ENCODE measurements at regions not wholly inside any gene's neighbourhood (a gene's known extent, or its start where the extent isn't known, plus 50 kb on each side); places are given as distances from the start of the nearest gene placed in this dataset.

DNA sequence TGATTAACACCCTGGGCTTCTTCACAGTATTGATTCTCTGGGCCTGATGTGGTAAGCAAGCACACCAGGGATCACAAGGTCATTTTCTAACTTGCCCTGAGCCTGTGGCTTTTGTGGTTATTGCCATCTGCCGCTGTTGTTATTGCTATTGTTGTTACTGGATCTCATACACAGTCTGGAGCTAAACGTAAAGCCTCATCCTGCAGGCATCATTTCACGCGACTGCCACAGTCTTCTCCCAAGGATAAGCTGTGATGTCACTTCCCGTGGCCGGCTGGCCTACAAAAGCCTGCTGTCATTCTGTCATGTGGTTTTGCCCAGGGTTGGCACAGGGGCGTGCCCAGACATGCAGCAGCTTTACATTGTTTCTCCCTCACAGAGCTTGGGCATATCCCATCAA lies 154.0 kb upstream of the GPR12 start:
- TF ChIP-seq, protein P1, sequence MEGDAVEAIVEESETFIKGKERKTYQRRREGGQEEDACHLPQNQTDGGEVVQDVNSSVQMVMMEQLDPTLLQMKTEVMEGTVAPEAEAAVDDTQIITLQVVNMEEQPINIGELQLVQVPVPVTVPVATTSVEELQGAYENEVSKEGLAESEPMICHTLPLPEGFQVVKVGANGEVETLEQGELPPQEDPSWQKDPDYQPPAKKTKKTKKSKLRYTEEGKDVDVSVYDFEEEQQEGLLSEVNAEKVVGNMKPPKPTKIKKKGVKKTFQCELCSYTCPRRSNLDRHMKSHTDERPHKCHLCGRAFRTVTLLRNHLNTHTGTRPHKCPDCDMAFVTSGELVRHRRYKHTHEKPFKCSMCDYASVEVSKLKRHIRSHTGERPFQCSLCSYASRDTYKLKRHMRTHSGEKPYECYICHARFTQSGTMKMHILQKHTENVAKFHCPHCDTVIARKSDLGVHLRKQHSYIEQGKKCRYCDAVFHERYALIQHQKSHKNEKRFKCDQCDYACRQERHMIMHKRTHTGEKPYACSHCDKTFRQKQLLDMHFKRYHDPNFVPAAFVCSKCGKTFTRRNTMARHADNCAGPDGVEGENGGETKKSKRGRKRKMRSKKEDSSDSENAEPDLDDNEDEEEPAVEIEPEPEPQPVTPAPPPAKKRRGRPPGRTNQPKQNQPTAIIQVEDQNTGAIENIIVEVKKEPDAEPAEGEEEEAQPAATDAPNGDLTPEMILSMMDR (IDR thresholded peaks at IDR 0.05 in 2 of 3, conservative IDR thresholded peaks at IDR 0.05 in 1 of 3; ENCODE audit: control insufficient read depth in 2 of 3, extremely low read depth in 1 of 3, insufficient read depth in 1 of 3, low read depth in 3 of 3, low read length in 3 of 3) = no peak
- TF ChIP-seq STAT3 (IDR thresholded peaks at IDR 0.05; ENCODE audit: low read depth, low read length) = no peak
- TF ChIP-seq SMAD1 (IDR thresholded peaks at IDR 0.05; ENCODE audit: low read depth, partially characterized antibody) = no peak
- no peak for TF ChIP-seq CHD1 (IDR thresholded peaks at IDR 0.05; ENCODE audit: low read depth, low read length)
- TF ChIP-seq BHLHE40 (IDR thresholded peaks at IDR 0.05; ENCODE audit: borderline replicate concordance in 1 of 2, low read depth in 2 of 2, low read length in 1 of 2) = no peak
- TF ChIP-seq, protein P2, sequence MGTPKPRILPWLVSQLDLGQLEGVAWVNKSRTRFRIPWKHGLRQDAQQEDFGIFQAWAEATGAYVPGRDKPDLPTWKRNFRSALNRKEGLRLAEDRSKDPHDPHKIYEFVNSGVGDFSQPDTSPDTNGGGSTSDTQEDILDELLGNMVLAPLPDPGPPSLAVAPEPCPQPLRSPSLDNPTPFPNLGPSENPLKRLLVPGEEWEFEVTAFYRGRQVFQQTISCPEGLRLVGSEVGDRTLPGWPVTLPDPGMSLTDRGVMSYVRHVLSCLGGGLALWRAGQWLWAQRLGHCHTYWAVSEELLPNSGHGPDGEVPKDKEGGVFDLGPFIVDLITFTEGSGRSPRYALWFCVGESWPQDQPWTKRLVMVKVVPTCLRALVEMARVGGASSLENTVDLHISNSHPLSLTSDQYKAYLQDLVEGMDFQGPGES (IDR thresholded peaks at IDR 0.05) = no peak
- TF ChIP-seq ZNF274 (IDR thresholded peaks at IDR 0.05; ENCODE audit: insufficient read depth, insufficient read length) = no peak
- TF ChIP-seq SREBF1 (IDR thresholded peaks at IDR 0.05; ENCODE audit: low read length) = no peak
- no peak for TF ChIP-seq MXI1 (IDR thresholded peaks at IDR 0.05; ENCODE audit: low read depth, low read length)
- no peak for TF ChIP-seq TARDBP (IDR thresholded peaks at IDR 0.05; ENCODE audit: borderline replicate concordance)
- TF ChIP-seq, protein P3, sequence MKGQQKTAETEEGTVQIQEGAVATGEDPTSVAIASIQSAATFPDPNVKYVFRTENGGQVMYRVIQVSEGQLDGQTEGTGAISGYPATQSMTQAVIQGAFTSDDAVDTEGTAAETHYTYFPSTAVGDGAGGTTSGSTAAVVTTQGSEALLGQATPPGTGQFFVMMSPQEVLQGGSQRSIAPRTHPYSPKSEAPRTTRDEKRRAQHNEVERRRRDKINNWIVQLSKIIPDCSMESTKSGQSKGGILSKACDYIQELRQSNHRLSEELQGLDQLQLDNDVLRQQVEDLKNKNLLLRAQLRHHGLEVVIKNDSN (IDR thresholded peaks at IDR 0.05; ENCODE audit: borderline replicate concordance, extremely low read length, insufficient read depth, low read depth, low read length) = no peak
- no peak for TF ChIP-seq ZNF622 (IDR thresholded peaks at IDR 0.05)

Measured in GM12878 (cell line).